Upper lobe of right lung (tissue), 1 donor: ENCODE measurements at regions not wholly inside any gene's neighbourhood (a gene's known extent, or its start where the extent isn't known, plus 50 kb on each side); places are given as distances from the start of the nearest gene placed in this dataset.
"Not testable (repeated sequence)": the region's sequence is repeated elsewhere in the genome, so short reads cannot be mapped to it uniquely, and the experiment has no call there.

Experiments
- ATAC-seq: fragments of 200-7000 bp; cut with Tn5 transposase; one replicate; pipeline ENCODE4 v1.9.1; 2020; ENCODE audit warnings: mild to moderate bottlenecking, moderate library complexity
- DNase-seq: peaks from one replicate; pipeline ENCODE4 v3.0.0-alpha.2; 2020
- H3K27ac ChIP-seq: fragments of 200-600 bp; one replicate; pipeline ENCODE4 v1.8.0; 2022
- H3K27me3 ChIP-seq: fragments of 200-600 bp; one replicate; pipeline ENCODE4 v1.8.0; 2022; ENCODE audit warnings: mild to moderate bottlenecking
- H3K36me3 ChIP-seq: fragments of 200-600 bp; one replicate; pipeline ENCODE4 v1.8.0; 2022
- H3K4me1 ChIP-seq: fragments of 200-600 bp; one replicate; pipeline ENCODE4 v1.8.0; 2022
- H3K4me3 ChIP-seq: fragments of 200-600 bp; one replicate; pipeline ENCODE4 v1.8.0; 2022; ENCODE audit warnings: mild to moderate bottlenecking
- H3K9me3 ChIP-seq: fragments of 200-600 bp; one replicate; pipeline ENCODE4 v1.8.0; 2022
- CTCF ChIP-seq: fragments of 200-600 bp; IDR thresholded peaks from one replicate; pipeline ENCODE4 v1.8.0; 2022; ENCODE audit warnings: antibody characterized with exemption
- intact Hi-C: fragments of 100-400 bp; cut with DNase I; formaldehyde crosslinking; loops from one replicate; pipeline ENCODE4 v1.11.0; 2022
- donor health status: DM: no; HTN: yes; CAD: no; lungs with severe emphysema.

- Histone ChIP-seq H3K4me3 (no peak overlapping the region), H3K27me3 (no peaks in the 10 kb centered on the region), H3K27ac (no peak overlapping the region), H3K36me3 (no peaks in the 10 kb centered on the region), H3K9me3 (no peaks in the 10 kb centered on the region), H3K4me1 (no peaks in the 10 kb centered on the region)
- no peak for ATAC-seq
- DNase-seq: no peak
- intact Hi-C loops: no loop called here
- no peak for TF ChIP-seq CTCF
These were observed 232.0 kb upstream of the LUZP2 start for GRCh38 chr11:24264868-24265267.

DNA sequence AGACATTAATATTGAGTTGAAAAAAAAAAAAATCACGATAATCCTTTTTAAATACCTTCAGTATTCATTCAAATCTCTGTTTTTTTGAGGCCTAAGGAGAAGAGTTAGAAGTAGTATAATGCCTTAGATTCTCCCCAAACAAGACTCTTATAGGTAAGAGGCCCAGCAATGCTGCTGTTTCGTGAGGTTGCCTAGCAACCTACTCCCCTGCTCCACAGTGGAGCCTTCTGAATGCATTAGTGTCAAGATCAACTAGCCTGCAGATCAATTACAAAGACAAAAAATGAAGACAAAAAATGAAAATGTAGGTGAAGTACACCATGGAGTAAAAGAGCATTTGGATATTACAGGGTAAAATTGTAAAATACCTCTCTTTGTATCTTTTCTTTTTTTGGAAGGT, 229.8 kb upstream of the LUZP2 start:
- intact Hi-C loops: no loop called here
- ATAC-seq: no peak
- Histone ChIP-seq H3K4me3 (no peak overlapping the region), H3K27me3 (no peaks in the 10 kb centered on the region), H3K4me1 (no peaks in the 10 kb centered on the region), H3K27ac (no peak overlapping the region), H3K36me3 (no peaks in the 10 kb centered on the region), H3K9me3 (no peaks in the 10 kb centered on the region)
- no peak for DNase-seq
- TF ChIP-seq CTCF: no peak

DNA sequence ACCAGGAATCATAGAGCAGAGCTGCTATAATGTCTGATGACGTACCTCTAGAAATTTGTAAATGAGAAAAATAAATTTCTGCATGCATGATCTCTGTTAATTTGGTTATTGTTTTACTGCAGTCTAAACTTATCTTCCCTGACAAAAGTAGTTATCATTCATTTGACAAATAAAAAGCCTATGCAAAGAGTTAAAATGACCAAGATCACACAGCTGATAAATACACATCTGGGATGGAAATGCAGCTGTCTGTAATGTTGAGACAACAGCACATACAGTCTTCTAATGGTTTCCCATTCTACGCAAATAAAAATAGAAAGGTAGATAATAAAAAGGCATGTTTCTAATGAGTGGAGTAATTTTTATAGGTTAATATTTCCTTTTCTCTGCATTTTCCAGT, 225.1 kb upstream of the LUZP2 start:
- Histone ChIP-seq H3K9me3 (no peaks in the 10 kb centered on the region), H3K27me3 (no peaks in the 10 kb centered on the region), H3K27ac (no peak overlapping the region), H3K4me3 (no peak overlapping the region), H3K36me3 (no peaks in the 10 kb centered on the region), H3K4me1 (no peaks in the 10 kb centered on the region)
- no peak for TF ChIP-seq CTCF
- ATAC-seq (no peak), DNase-seq (no peak)
- intact Hi-C loops: no loop called here

- H3K4me3 ChIP-seq, H3K27me3 ChIP-seq, H3K27ac ChIP-seq, ATAC-seq, H3K36me3 ChIP-seq, intact Hi-C loops, H3K4me1 ChIP-seq, H3K9me3 ChIP-seq, DNase-seq: not testable (repeated sequence)
These were observed 222.6 kb upstream of the LUZP2 start for GRCh38 chr11:24274214-24274781.

GRCh38 chr11:24286238-24286637, 210.6 kb upstream of the LUZP2 start:
- ATAC-seq (no peak), DNase-seq (no peak)
- TF ChIP-seq CTCF: no peak
- Histone ChIP-seq H3K27ac (no peak overlapping the region), H3K4me3 (no peak overlapping the region), H3K27me3 (no peaks in the 10 kb centered on the region), H3K4me1 (no peaks in the 10 kb centered on the region), H3K36me3 (no peaks in the 10 kb centered on the region), H3K9me3 (no peaks in the 10 kb centered on the region)
- intact Hi-C loops: no loop called here

DNA sequence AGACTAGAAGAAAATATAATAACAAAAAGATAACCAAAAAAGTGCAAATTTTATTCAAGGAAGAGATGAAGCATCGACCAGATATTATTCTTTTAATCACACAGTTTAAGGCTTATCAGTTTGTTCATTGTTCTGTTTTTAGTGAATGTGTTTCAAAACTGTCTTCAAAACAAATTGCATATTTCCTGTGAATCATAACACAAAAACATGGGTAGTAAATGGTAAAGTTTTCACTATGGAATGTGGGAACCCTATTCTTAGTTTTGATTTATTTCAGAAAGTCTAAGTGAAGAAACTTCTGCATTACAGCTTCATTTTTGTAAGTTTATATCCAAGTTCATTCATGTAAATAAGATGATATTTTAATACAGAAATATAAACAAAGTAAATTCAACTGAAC, 207.6 kb upstream of the LUZP2 start:
- H3K4me1 ChIP-seq: no peaks in the 10 kb centered on the region
- no peak overlapping the region for H3K27ac ChIP-seq
- no peaks in the 10 kb centered on the region for H3K36me3 ChIP-seq
- ATAC-seq (no peak), DNase-seq (no peak)
- no peaks in the 10 kb centered on the region for H3K27me3 ChIP-seq
- H3K9me3 ChIP-seq: no peaks in the 10 kb centered on the region
- H3K4me3 ChIP-seq: no peak overlapping the region
- intact Hi-C loops: no loop called here
- no peak for TF ChIP-seq CTCF
